Endothelial cell of umbilical vein (primary cell): ENCODE measurements at regions not wholly inside any gene's neighbourhood (a gene's known extent, or its start where the extent isn't known, plus 50 kb on each side); places are given as distances from the start of the nearest gene placed in this dataset.

ENCODE experiments used
- BruUV-seq: library from RNA; stranded (reverse); fragments of 400-500 nt; replicated peaks from 2 replicates; lab custom pipeline; 2021; lab: Mats Ljungman, UMichigan
- CTCF ChIA-PET: fragments of 300-600, 350-600 bp; sonication (Branson Sonifier 250); formaldehyde crosslinking; loops from one replicate; lab custom pipeline; 2021; ENCODE audit warnings: antibody characterized with exemption, inconsistent platforms; lab: Charles Lee
- POLR2A ChIA-PET: fragments of 300-600, 350-600 bp; sonication (Branson Sonifier 250); formaldehyde crosslinking; loops from one replicate; lab custom pipeline; 2021; ENCODE audit warnings: antibody characterized with exemption, inconsistent platforms; lab: Charles Lee
- DNase-seq: peaks from one replicate; pipeline ENCODE4 v3.0.0-alpha.2; 2011; ENCODE audit warnings: low read depth, low spot score
- FAIRE-seq: peaks from 2 replicates; lab custom pipeline; 2011; peaks lifted over from hg19 to GRCh38; lab: Jason Lieb, UNC
- H2AFZ ChIP-seq: 2 replicates; pipeline ENCODE4 v1.6.0; 2012; ENCODE audit warnings: low read depth, low read length, control low read depth, inconsistent platforms
- H3K27ac ChIP-seq: 2 replicates; pipeline ENCODE4 v1.5.1; 2011; ENCODE audit warnings: low read depth, mild to moderate bottlenecking, control low read depth, low read length, moderate library complexity; ENCODE audit not compliant: insufficient read depth
- H3K27me3 ChIP-seq, 2 experiments: 2 replicates each; pipeline versions ENCODE4 v1.6.0 to v1.6.1; 2011; ENCODE audit warnings: low read length in 2 of 2, mixed read lengths in 1 of 2; ENCODE audit not compliant: control insufficient read depth in 2 of 2, insufficient read depth in 2 of 2
- H3K36me3 ChIP-seq, 2 experiments: 2 replicates in 1 of 2; 3 replicates in 1 of 2; pipeline ENCODE4 v1.5.1; 2011; ENCODE audit warnings: low read length in 2 of 2, mild to moderate bottlenecking in 1 of 2, moderate library complexity in 1 of 2; ENCODE audit not compliant: control insufficient read depth in 2 of 2, insufficient read depth in 2 of 2; ENCODE audit errors: extremely low read depth in 1 of 2
- H3K4me1 ChIP-seq: 3 replicates; pipeline ENCODE4 v1.5.1; 2011; ENCODE audit warnings: mild to moderate bottlenecking, low read length; ENCODE audit not compliant: control insufficient read depth, insufficient read depth; ENCODE audit errors: extremely low read depth
- H3K4me2 ChIP-seq: 2 replicates; pipeline ENCODE4 v1.6.1; 2011; ENCODE audit warnings: low read length, control low read depth, mixed read lengths; ENCODE audit not compliant: insufficient read depth
- H3K4me3 ChIP-seq, 3 experiments: fragments of 200-600 bp in 1 of 3; sonication (generic), shearing (Covaris generic) in 1 of 3; replicated peaks in 1 of 3; 2 replicates each; pipeline ENCODE4 v1.5.1; 2011 to 2016; ENCODE audit warnings: control low read depth in 3 of 3, low read length in 3 of 3, mild to moderate bottlenecking in 2 of 3, inconsistent platforms in 1 of 3, low read depth in 1 of 3, moderate library complexity in 1 of 3; ENCODE audit not compliant: insufficient read depth in 1 of 3
- H3K79me2 ChIP-seq: 2 replicates; pipeline ENCODE4 v1.6.0; 2012; ENCODE audit warnings: low read length, inconsistent platforms; ENCODE audit not compliant: control insufficient read depth, insufficient read depth
- H3K9ac ChIP-seq: replicated peaks from 2 replicates; pipeline ENCODE3; 2011; ENCODE audit warnings: low read length, control low read depth; ENCODE audit not compliant: insufficient read depth; ENCODE audit errors: extremely low read depth
- H3K9me1 ChIP-seq: replicated peaks from 3 replicates; pipeline ENCODE4 v1.6.0; 2011; ENCODE audit warnings: mild to moderate bottlenecking, low read length; ENCODE audit not compliant: control insufficient read depth, insufficient read depth; ENCODE audit errors: extremely low read depth
- H3K9me3 ChIP-seq: replicated peaks from 2 replicates; pipeline ENCODE4 v1.5.1; 2012; ENCODE audit warnings: low read length, inconsistent platforms; ENCODE audit not compliant: control insufficient read depth, insufficient read depth
- H4K20me1 ChIP-seq: replicated peaks from 2 replicates; pipeline ENCODE3; 2011; ENCODE audit warnings: mild to moderate bottlenecking, low read length; ENCODE audit not compliant: control insufficient read depth, insufficient read depth; ENCODE audit errors: extremely low read depth
- EZH2 ChIP-seq: IDR thresholded peaks from 2 replicates; pipeline ENCODE4 v1.6.1; 2012; ENCODE audit warnings: borderline replicate concordance, low read depth, mild to moderate bottlenecking, moderate library complexity, low read length, inconsistent platforms; ENCODE audit not compliant: severe bottlenecking
- FOS ChIP-seq: IDR thresholded peaks from 2 replicates; pipeline ENCODE4 v1.6.1; 2011; ENCODE audit warnings: mild to moderate bottlenecking, low read length, moderate library complexity, borderline replicate concordance; ENCODE audit not compliant: insufficient read depth
- GATA2 ChIP-seq: IDR thresholded peaks from 2 replicates; pipeline ENCODE4 v1.7.0; 2011; ENCODE audit warnings: low read depth, mild to moderate bottlenecking, moderate library complexity, mixed read lengths, low read length; ENCODE audit not compliant: insufficient read length, insufficient read depth
- JUN ChIP-seq: IDR thresholded peaks from 2 replicates; pipeline ENCODE4 v1.6.1; 2011; ENCODE audit warnings: borderline replicate concordance, low read depth; ENCODE audit not compliant: insufficient read length, insufficient read depth
- MYC ChIP-seq: IDR thresholded peaks from one replicate; pipeline ENCODE4 v1.6.1; 2011; ENCODE audit warnings: mild to moderate bottlenecking, low read depth, low read length
- POLR2A ChIP-seq: IDR thresholded peaks from 2 replicates; pipeline ENCODE4 v1.6.1; 2012; ENCODE audit warnings: low read depth, mild to moderate bottlenecking, control low read depth, low read length
- POLR2AphosphoS5 ChIP-seq: IDR thresholded peaks from 2 replicates; pipeline ENCODE4 v1.6.1; 2012; ENCODE audit warnings: low read depth, mild to moderate bottlenecking, control low read depth, low read length, moderate library complexity; ENCODE audit not compliant: insufficient read depth
- dilution Hi-C: fragments of 300-500 bp; cut with MboI; formaldehyde crosslinking; loops from one replicate; pipeline ENCODE4 v1.15.0; 2019; ENCODE audit warnings: low sequenced_read_pairs; ENCODE audit not compliant: extremely low pct_ligation_motif_present
- intact Hi-C: fragments of 100-400 bp; cut with micrococcal nuclease; formaldehyde crosslinking; loops from one replicate; pipeline ENCODE4 v1.10.0; 2022
- TF ChIP-seq, protein P1 (sequence below), 2 donors: IDR thresholded peaks; 1 replicate in 1 of 2; 2 replicates in 1 of 2; pipeline ENCODE4 v1.5.1; 2011; ENCODE audit warnings: low read length in 2 of 2, mild to moderate bottlenecking in 2 of 2, moderate library complexity in 2 of 2, control low read depth in 1 of 2, inconsistent platforms in 1 of 2, low read depth in 1 of 2; ENCODE audit not compliant: insufficient read depth in 1 of 2; ENCODE audit errors: extremely low read depth in 1 of 2
- TF ChIP-seq, protein P2 (sequence below): IDR thresholded peaks from 2 replicates; pipeline ENCODE4 v1.6.1; 2011; ENCODE audit not compliant: insufficient read depth, insufficient read length

DNA sequence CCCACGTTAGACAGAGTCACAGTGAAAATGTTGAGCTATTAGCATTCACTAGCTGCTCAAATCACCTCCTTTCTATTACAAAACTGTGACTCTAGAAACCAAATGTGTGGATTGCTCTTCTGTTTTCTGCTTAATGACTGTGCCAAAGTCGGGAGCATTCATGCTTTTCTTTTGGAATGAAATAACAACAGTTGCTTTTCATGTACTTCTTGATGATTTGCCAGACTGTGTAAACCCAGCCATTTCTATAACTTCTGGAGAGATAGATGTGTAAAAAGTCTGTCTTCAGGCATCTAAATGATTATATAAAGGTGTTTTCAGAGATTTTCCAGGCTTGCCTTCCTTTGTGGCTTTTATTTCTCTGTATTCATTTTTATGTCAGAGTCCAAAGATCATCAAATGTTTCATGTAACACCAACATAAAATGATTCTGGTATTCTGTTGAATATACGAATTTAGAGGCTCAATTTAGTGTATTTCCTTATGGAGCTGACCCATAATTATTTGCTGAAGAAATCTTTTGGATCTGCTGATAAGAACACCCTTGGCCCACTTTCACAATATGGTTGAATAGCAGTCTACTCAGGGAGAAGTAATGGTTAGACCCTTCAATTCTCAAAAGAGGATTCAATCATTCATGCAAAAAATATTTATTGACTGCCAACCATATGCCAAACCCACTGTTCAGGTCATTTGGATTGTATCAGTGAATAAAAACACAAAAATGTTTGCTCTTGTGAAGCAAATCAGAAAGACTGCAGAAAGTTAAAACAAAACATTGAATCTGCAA lies 581.2 kb downstream of the CDH18 start:
- Histone ChIP-seq H3K9ac (no peak overlapping the region), H3K4me3 (no peak overlapping the region), H3K27me3 (no peaks in the 10 kb centered on the region), H3K27ac (no peak overlapping the region), H3K36me3 (no peaks in the 10 kb centered on the region), H3K4me2 (no peak overlapping the region), H3K4me1 (no peaks in the 10 kb centered on the region), H2AFZ (no peak overlapping the region), H3K9me1 (no peaks in the 10 kb centered on the region), H4K20me1 (no peaks in the 10 kb centered on the region), H3K9me3 (no peaks in the 10 kb centered on the region), H3K79me2 (no peaks in the 10 kb centered on the region)
- no TSS peak for BruUV-seq
- intact Hi-C loops, result no loop called here
- TF ChIP-seq MYC (no peak), EZH2 (no peak), GATA2 (no peak), POLR2A (no peak), FOS (no peak), POLR2AphosphoS5 (no peak), JUN (no peak)
- TF ChIP-seq, protein P1, sequence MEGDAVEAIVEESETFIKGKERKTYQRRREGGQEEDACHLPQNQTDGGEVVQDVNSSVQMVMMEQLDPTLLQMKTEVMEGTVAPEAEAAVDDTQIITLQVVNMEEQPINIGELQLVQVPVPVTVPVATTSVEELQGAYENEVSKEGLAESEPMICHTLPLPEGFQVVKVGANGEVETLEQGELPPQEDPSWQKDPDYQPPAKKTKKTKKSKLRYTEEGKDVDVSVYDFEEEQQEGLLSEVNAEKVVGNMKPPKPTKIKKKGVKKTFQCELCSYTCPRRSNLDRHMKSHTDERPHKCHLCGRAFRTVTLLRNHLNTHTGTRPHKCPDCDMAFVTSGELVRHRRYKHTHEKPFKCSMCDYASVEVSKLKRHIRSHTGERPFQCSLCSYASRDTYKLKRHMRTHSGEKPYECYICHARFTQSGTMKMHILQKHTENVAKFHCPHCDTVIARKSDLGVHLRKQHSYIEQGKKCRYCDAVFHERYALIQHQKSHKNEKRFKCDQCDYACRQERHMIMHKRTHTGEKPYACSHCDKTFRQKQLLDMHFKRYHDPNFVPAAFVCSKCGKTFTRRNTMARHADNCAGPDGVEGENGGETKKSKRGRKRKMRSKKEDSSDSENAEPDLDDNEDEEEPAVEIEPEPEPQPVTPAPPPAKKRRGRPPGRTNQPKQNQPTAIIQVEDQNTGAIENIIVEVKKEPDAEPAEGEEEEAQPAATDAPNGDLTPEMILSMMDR (IDR thresholded peaks at IDR 0.05; ENCODE audit: extremely low read depth in 1 of 2, insufficient read depth in 1 of 2, low read depth in 1 of 2, low read length in 2 of 2), result no peak
- TF ChIP-seq, protein P2, sequence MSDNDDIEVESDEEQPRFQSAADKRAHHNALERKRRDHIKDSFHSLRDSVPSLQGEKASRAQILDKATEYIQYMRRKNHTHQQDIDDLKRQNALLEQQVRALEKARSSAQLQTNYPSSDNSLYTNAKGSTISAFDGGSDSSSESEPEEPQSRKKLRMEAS, result no peak
- FAIRE-seq, result no peak
- dilution Hi-C loops, result no loop called here
- ChIA-PET CTCF (no interaction called here), POLR2A (no interaction called here)
- DNase-seq, result no peak
